GM18519 (cell line): ENCODE measurements at regions not wholly inside any gene's neighbourhood (a gene's known extent, or its start where the extent isn't known, plus 50 kb on each side); places are given as distances from the start of the nearest gene placed in this dataset.

Experiments
- ATAC-seq: cut with Tn5 transposase; IDR thresholded peaks from one replicate; pipeline ENCODE4 v1.9.1; 2021; ENCODE audit warnings: mild to moderate bottlenecking, moderate library complexity; ENCODE audit not compliant: unreplicated experiment, low FRiP score

DNA sequence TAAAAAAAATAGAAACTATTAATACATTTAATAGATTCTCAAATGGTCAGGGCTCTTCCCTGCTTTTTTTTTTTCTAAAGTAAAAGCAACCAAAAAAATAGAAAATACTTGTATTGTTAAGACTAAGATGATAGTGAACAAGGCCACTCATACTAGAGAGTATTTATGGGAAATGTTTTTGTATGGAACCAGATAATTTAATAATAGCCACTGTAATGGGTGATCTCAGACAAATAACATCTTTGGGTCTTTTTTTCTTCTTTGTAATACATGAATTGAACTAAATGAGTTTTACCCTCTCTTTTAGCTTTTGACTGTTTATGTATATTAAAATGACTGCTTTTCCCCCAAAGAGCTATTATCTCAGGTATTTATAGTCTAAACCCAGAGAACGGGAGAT is 92.1 kb upstream of the ELOVL6 start:
- no peak for ATAC-seq

DNA sequence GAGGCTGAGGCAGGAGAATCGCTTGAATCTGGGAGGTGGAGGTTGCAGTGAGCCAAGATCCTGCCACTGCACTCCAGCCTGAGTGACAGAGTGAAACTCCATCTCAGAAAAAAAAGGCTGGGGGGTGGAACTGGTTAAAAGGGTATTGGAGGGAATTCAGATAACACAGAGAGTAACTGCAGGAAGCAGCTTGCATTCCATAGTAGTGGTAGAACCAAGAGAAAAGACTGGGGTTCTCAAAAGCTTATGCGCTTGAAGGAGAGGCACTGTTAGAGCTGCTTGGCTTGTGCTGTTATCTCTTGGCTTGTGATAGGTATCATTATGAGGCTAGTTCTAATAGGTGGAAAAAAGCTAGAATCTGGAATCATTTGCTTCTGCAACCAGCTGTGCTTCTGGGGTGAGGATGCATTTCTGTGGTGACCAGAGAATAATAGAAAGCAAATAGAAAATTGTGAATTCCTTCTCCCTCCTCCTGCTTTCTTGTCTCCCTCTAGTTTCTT is 91.2 kb upstream of the ELOVL6 start:
- ATAC-seq, result no peak

DNA sequence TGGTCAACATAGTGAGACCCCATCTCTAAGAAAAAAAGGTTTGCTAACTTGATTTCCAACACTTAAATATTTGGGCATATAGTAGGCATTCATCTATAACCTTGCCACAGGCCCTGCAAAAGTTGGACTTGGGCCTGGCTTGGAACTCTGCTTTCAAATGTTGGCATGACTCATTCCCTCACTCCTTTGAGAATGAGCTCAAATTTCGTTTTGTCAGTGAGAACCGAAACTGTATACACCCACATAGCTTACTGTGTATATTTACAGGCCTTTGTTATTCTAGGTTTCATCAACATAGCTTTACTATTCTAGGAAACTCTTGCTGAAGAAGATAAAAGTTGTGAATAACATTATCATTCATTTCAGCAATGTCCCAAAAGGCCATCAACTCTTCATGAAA is 88.7 kb upstream of the ELOVL6 start:
- peak; percentile 99 for ATAC-seq

DNA sequence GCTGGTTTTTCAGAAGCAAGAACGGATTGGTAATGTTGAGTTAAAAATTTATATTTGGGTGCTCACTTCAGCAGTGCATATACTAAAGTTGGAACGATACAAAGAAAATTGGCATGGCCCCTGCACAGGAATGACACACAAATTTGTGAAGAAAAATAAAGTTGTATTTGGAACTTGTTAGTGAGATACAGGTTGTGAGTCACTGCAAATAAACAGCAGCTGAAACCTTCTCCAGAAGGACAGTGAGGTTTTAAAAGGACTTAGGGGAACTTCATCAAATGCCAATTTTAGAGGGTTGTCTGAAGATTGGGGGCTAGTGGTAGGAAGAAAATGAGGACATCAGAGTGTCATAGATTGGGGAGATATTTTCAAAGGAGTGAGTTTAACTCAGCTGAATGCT is 79.7 kb upstream of the ELOVL6 start:
- ATAC-seq, result no peak

DNA sequence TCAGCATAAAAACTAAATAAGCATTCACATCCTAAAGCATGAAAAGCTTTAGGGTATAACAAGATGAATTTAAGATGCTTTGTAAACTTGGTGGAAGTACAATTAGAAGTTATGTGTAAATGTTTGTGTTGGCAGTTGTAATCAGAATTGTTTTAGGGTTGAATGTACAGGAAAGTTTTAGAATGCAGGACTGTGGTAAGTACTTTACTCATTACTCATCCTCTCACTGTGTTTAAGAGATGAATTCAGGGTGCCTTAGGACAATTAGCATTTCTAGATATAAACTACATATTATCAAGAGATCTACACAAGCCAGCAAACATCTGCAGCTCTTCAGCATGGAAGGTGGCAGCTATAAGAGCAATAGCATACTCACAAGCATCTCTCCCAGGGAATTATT is 77.5 kb upstream of the ELOVL6 start:
- no peak for ATAC-seq

DNA sequence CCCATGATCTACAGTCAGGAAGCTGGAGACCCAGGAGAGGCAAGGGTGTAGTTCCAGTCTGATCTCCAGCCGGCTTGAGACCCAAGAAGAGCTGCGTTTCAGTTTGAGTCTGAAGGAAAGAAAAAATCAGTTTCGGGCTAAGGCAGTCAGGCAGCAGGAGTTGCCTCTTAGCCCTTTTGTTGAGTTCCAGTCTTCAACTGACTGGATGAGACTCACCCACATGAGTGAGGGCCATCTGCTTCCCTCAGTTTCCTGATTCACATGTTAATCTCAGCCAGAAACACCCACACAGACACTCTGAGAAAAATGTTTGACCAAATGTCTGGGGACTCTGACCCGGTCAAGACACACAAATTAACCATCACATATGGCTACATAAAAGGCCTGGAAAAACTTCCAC is 73.6 kb upstream of the ELOVL6 start:
- no peak for ATAC-seq

DNA sequence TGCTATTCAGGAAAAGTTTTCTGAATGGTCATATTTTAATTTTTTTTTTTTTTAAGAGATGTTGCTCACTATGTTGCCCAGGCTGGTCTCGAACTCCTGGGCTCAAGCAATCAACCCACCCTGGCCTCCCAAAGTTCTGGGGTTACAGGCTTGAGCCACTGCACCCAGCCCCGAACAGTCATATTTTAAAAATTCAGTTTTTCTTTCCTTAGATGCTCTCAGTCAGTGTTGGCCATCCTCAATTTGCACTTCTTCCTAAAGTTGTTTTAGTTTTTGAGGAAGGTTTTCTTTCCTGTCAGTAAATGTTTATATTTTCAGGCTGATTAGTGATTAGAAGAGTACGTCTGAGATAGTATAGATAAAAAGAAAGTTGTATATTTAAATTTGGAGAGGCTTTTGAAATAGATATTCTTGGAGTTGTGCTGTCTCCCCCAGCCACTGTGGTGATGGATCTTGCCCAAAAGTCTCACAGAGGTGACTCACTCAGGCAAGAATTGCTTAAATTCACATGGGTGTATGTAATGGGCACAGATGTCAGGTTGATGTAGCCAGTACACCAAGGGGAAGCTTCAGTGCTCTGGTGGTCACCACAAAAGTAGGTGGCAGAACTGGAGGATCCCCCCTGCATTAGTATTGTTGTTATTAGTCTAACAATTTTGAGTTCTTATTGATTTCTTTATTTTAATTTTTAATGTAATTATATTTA is 72.2 kb upstream of the ELOVL6 start:
- no peak for ATAC-seq

DNA sequence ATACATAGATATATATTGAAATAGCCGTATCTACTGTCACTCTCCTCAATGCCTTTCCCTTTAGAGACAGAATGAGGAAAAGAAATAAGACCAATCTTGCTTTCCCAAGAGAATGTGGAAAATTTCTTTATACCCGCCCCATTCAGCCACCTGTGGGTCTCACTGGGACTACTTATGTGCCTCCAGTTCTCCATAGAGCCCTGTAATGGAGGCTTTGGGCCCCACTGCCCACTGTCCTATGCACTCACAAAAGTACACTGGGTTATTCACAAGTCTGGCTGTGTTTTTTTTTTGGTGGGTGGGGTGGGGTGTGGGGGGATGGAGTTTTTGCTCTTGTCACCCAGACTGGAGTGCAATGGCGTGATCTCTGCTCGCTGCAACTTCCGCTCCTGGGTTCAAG is 70.4 kb upstream of the ELOVL6 start:
- no peak for ATAC-seq

DNA sequence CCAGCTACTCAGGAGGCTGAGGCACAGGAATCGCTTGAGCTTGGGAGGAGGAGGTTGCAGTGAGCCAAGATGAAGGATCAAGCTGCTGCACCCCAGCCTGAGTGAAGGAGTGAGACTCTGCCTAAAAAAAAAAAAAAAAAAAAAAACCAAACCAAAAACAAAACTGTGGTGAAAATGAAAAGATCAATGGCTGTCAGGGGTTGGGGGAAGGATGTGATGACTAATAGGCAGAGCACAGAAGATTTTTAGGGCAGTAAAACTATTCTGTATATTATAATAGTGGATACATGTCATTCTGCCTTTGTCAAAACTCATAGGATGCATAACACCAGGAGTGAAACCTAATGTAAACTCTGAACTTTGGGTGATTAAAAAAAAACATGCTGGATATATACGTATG is 69.9 kb upstream of the ELOVL6 start:
- ATAC-seq, result peak; percentile 85

DNA sequence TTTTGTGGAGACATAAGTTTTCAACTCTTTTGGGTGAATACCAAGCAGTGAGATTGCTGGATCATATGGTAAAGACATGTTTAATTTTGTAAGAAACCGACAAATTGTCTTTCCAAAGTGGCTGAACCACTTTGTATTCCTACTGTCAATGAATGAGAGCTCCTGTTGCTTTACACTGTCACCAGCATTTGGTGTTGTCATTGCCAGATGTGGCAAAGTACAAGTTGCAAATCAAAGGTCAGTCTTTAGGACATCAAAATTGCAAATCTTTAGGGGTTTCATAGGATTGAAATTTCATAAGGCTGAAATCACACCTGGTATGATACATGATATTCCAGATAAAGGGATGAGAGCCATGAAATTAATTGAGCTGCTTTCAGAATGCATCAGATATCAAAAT is 67.7 kb upstream of the ELOVL6 start:
- ATAC-seq, result no peak

DNA sequence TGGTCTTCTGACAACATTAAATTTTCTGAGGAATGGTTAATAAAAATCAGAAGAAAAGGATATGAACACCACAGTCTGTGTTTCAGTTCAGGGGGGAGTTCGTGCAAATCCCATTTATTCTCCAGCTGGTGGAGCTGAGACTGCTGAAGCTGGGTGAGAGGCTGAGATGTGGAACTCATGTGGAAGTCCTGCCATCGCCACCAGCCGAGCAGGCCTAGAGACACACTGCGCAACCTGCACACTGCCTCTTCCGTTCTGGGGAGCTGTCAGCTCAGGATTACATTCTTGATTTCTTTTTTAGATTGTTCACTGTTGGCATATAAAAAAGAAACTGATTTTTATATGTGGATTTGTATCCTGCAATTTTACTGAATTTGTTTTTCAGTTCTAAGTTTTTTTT is 66.6 kb upstream of the ELOVL6 start:
- no peak for ATAC-seq

DNA sequence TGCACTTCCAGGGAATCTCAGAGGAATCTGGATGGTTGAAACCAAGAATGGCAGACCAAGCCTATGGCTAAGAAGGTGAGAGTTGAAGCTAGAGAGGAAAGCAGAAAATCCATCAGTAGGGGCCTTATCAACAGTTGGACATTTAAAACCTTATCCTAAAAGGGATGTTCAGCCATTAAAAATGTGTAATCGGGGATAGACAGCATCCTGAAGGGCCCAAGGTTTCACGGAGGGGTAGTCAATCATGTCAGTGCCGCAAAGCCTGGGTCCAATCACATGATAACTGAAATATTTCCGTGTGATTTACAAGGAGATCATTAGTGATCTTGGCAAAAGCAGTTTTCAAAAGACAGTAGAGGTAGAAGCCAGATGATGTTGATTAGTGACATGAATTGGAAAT is 61.9 kb upstream of the ELOVL6 start:
- ATAC-seq, result no peak

DNA sequence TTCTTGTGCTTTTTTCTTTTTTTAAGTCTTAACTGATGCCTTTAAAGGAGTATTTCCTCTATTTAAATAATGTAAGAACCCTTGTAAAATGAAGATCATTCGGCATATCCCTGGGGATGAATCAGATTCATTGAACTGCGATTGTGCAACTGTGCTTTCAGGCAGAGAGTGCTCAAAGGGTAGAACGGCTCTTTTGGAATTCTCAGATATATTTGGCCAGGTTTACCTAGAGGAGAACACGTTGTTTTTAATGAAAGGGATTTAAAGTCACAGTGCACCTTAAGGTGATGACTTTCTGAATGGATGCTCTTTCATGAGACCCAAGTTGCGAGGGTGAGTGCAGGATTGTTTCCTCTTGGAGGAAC is 51.6 kb upstream of the ELOVL6 start:
- ATAC-seq, result no peak

DNA sequence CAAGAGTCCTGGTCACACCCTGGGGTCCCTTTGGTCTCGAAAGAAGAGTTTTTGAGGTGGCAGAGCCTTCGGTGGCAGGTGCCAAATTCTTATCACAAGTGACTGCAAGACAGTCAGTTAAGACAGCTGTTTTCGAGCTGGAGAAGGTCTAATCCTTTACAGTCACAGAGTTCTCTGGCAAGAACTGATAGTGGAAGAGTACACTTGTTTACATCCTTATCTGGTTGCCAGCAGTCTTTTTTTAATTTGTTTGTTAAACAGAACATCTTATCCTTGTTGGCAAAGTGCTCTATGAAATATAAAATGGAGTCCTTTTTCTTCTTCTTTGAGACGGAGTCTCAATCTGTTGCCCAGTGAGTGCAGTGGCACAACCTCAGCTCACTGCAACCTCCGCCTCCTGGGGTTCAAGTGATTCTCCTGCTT is 50.4 kb upstream of the ELOVL6 start:
- ATAC-seq, result no peak
